Endometrium (tissue), 2 donors: ENCODE measurements at regions not wholly inside any gene's neighbourhood (a gene's known extent, or its start where the extent isn't known, plus 50 kb on each side); places are given as distances from the start of the nearest gene placed in this dataset.

Experiments
- FAIRE-seq: peaks from 2 replicates; lab custom pipeline; 2012; peaks lifted over from hg19 to GRCh38; lab: Jason Lieb, UNC
- donor health status: control.
- donor health status: control.

GRCh38 chr2:74735009-74735408, 81.0 kb downstream of the SEMA4F start:
- no peak for FAIRE-seq

- FAIRE-seq: no peak
These were observed 81.5 kb downstream of the SEMA4F start for GRCh38 chr2:74735564-74735963.

GRCh38 chr2:74736589-74736988, 82.5 kb downstream of the SEMA4F start:
- no peak for FAIRE-seq

- FAIRE-seq: no peak
These were observed 84.5 kb downstream of the SEMA4F start for GRCh38 chr2:74738586-74738985.

GRCh38 chr2:74739129-74739528, 85.1 kb downstream of the SEMA4F start:
- FAIRE-seq: no peak

- no peak for FAIRE-seq
These were observed 85.7 kb downstream of the SEMA4F start for GRCh38 chr2:74739733-74740241.

- no peak for FAIRE-seq
These were observed 86.3 kb downstream of the SEMA4F start for GRCh38 chr2:74740395-74740740.

GRCh38 chr2:74740741-74741431, 86.8 kb downstream of the SEMA4F start:
- no peak for FAIRE-seq

GRCh38 chr2:74741629-74742028, 87.6 kb downstream of the SEMA4F start:
- no peak for FAIRE-seq

- no peak for FAIRE-seq
These were observed 88.4 kb downstream of the SEMA4F start for GRCh38 chr2:74742471-74742870.

- FAIRE-seq: no peak
These were observed 89.0 kb downstream of the SEMA4F start for GRCh38 chr2:74743039-74743438.

GRCh38 chr2:74743778-74744177, 89.7 kb downstream of the SEMA4F start:
- no peak for FAIRE-seq

GRCh38 chr2:74744731-74745515, 89.0 kb upstream of the HK2 start:
- no peak for FAIRE-seq

GRCh38 chr2:74745766-74746165, 88.2 kb upstream of the HK2 start:
- FAIRE-seq: no peak

GRCh38 chr2:74746480-74746879, 87.4 kb upstream of the HK2 start:
- FAIRE-seq: no peak

GRCh38 chr2:74747411-74748080, 86.4 kb upstream of the HK2 start:
- no peak for FAIRE-seq

- FAIRE-seq: no peak
These were observed 85.3 kb upstream of the HK2 start for GRCh38 chr2:74748665-74749064.

GRCh38 chr2:74749432-74749831, 84.5 kb upstream of the HK2 start:
- no peak for FAIRE-seq

GRCh38 chr2:74751981-74752851, 81.7 kb upstream of the HK2 start:
- FAIRE-seq: no peak

- no peak for FAIRE-seq
These were observed 78.5 kb upstream of the HK2 start for GRCh38 chr2:74755386-74755785.

- FAIRE-seq: no peak
These were observed 77.5 kb upstream of the HK2 start for GRCh38 chr2:74756356-74756890.

- no peak for FAIRE-seq
These were observed 73.9 kb upstream of the HK2 start for GRCh38 chr2:74759986-74760385.
